Epidermal melanocyte (primary cell): ENCODE measurements at regions not wholly inside any gene's neighbourhood (a gene's known extent, or its start where the extent isn't known, plus 50 kb on each side); places are given as distances from the start of the nearest gene placed in this dataset.

Experiments
- DNase-seq: peaks from one replicate; pipeline ENCODE4 v3.0.0; 2011; ENCODE audit warnings: low spot score; ENCODE audit not compliant: insufficient read length

GRCh38 chr3:180092889-180093288 lies 56.2 kb upstream of the PEX5L start:
- no peak for DNase-seq

DNA sequence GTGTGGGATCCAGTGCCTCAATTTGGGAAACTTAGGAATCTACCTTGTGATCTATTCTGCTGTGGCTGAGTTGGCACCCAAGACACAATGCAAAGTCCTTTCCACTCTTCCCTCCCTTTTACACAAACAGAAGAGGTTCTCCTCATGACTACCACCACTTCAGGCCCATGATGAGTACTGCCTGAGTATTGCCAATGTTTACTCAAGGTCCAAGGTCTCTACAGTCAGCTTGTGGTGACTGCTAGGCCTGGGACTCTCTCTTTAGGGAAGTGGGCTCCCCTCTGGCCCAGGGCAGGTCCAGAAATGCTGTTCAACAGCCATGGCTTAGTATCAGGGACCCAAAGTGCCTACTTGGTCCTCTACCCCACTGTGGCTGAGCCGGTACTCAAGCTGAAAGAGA lies 56.8 kb upstream of the PEX5L start:
- no peak for DNase-seq

DNA sequence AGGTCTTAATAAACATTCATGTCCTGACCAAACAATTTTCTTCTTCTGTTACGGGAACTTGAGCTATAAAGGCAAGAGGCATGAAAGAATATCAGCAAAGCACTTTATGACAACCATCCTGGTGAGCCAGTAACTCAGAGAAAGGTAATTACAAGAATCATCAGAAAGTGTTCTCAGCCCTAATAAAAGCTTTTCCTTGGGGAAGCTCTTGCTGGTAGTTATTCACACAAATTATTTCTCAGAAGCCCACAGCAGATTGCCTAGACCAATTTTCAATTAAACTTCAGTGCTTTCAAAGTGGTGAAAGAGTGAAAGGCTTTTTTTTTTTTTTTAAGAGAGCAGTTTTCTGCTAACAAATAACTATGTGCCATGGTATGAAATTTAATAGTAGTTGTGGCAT lies 60.9 kb upstream of the PEX5L start:
- DNase-seq, result no peak

GRCh38 chr3:180102134-180102533 lies 65.4 kb upstream of the PEX5L start:
- DNase-seq, result no peak

DNA sequence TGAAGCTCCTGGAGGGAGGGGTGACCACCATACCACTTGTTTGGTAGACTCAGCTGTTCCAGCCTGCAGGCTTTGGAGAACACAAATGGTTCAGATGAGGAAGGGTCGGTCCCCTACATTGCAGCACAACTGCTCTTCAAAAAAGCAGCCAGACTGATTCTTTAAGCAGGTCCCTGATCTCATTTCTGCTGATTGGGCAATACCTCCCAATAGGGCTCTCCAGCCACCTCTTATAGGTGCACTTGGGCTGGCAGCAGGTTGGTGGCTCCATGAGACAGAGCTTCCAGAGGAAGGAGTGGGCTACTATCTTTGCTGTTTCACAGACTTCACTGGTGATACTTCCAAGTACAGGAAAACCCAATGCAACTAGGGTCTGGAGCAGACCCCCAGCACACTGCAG lies 65.9 kb upstream of the PEX5L start:
- no peak for DNase-seq

DNA sequence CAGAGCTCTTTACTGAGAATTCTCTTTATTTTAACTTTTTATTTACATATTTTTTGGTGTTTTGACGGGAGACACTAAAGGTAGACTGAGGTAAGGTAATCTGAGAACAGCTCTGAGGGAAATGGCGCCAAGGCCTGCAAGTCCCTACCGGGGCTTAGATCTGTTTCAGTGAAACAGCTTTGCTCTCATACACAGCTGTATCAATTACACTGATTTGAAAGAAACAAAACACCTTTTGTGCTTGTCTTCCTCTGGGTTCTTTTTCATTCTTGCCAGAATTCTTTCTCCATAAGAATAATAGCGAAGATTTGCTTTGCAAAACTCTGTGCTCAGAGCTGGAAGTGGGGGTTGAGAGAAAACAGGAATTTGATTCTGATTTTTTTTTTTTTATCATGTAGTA lies 79.5 kb upstream of the PEX5L start:
- no peak for DNase-seq

DNA sequence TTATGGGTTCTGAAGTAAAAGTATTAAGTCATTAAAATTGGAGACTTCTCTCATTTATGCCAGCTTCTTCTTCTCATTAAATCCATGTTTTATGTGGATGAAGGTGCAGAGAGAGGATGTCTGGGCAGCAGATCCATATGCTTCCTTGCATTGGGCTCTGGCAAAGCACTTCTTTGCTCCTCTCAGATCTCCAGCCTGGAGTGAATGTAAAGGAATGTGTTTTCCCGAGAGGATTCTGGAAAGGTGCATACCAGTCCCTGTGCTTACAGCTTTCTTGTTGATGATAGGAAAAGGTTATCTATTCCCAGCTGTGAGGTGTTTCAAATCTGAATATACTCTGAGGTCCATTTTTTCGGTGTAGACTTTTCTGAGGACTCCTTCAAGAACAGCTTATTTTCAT lies 79.9 kb upstream of the PEX5L start:
- DNase-seq, result no peak

GRCh38 chr3:180117381-180118163 lies 80.8 kb upstream of the PEX5L start:
- no peak for DNase-seq

- DNase-seq, result no peak
Measured at GRCh38 chr3:180119567-180119966, 82.8 kb upstream of the PEX5L start.

- no peak for DNase-seq
Measured at GRCh38 chr3:180123928-180124327, 87.2 kb upstream of the PEX5L start.

- DNase-seq, result no peak
Measured at GRCh38 chr3:180131169-180131568, 94.4 kb upstream of the PEX5L start.

DNA sequence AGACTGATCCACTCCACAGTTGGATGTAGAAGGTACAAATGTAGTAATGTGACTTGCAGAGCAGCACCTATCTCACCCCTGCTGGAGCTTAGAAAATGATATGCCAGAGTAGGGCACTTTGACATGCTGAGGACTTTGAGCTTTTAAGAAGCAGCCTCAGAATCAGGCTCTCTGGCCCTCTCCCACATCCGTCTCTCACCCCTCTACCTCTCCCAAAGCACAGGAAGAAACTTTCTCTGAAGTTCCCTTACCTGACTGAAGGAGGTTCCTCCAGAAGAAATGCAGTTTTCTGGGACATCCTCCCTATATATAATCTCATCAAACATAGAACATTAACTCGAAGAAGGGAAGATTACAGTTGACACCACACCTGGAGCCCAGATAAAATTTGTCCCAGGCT lies 98.4 kb upstream of the PEX5L start:
- DNase-seq, result no peak

DNA sequence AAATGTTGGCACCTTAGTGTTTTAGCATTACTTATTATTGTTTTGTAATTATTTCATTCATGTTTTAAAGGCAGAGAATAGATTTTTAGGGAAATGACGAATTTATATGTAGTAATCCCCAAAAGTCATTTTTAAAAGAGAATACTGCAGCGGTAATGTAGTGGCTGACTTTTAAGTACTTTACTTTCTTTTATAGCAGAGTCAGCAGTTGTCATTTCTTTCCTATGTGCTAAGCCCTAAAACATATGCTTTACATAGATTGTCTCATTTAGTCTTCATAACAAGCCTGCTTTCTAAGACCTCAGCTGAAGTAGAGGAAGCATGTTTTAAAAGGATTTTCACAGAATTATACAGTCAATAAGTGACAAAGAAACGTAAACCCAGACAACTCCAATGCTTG lies 102.1 kb upstream of the PEX5L start:
- no peak for DNase-seq

DNA sequence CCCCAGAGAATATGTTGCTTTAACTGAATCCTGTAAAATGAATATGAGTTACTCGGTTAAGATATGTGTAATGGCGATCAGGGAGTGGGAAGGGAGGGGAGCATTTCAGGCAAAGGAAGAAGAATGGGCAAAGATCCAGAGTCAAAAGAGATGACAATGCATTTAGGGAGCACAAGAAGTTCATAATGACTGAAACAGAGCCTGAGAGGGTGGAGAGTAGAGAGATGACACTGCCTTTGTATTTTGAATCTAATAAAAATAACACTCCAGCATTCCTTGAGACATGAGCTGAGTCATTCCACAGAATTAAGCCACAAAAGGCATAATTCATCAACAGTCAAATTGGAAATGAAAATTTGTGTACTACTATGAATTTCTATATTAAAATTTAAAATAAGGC lies 105.3 kb upstream of the PEX5L start:
- DNase-seq, result no peak

DNA sequence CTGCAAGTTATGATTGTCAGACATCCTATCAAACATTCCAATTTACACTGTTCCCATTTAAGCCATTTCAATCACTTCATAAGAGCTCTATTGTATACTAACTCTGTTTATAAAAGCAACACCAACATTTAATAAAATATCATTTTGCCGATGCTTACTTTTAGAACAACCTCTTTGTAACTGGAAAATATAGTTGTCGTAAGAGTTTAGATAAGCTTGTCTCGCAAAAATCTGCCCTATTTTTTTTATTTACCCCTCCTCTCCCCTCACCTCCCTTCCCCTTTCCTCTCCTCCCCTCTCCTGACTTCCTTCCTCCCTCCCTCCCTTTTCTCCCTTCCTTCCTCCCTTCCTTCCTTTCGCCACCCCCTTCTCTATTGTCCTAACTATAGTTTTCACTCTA lies 105.7 kb upstream of the PEX5L start:
- DNase-seq, result no peak

DNA sequence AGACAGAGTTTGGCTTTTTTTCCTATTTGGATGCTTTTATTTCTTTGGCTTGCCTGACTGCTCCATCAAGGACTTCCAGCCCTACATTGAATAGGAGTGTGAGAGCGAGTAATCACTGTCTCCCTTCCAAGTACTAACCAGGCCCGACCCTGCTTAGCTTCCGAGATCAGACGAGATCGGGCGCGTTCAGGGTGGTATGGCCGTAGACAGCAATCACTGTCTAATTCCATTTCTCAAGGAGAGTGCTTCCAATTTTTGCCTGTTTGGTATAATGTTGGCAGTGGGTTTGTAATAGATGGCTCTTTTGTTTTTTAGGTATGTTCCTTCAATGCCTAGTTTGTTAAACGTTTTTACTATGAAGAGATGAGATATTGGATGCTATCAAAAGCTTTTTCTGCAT lies 125.0 kb upstream of the PEX5L start:
- no peak for DNase-seq

DNA sequence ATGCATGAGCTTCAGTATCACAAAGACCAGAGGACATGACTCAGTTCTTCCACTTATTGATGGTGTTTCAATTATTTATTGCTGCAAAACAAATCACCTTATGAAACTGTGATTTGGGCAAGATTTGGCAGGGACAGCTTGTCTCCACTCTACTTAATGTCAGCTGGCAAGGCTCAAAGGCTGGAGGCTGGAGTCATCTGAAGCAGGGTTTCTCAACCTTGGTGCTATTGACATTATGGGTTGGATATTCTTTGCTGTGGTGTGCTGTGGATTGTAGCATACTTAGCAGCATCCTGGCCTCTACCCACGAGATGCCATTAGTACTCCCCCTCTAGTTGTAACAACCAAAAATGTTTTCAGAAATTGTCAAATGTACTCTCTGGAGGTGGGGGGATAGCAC lies 138.8 kb upstream of the PEX5L start:
- DNase-seq, result no peak

DNA sequence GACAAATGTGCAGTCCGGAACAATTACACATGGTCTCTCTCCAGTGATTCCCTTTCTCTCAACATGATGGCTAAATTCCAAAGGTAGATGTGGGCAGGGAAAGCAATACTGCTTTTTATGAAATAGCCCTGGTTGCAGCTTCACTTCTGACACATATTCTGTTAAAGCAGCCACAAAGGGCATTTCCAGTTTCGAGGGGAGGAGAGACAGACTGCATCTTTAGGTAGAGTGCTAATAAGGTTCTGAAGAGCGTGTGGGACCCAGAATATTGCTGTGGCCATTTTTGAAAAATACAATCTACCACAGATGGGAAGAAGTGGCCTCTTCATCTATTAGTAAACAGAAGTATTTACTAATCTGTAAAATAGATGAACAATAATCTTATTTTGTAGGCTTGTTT lies 139.3 kb upstream of the PEX5L start:
- no peak for DNase-seq

DNA sequence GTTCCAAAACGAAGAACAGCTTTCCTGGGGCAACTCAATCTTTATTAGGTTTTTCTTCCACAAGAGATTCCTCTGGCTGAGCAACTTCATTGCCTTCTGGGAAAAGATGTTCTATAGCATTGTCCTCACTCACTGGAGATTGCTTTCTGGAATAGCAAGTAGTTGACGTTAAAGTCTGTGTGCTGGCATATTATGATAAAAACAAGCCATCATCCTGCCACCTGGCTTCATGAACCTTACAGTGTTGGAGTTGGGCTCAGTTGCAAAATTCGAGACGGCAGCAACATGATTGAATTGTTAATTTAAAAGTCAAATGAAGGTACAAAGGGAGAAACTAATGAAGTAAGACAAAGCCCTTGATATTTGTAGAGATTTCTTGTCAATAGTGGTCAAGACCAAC lies 140.5 kb upstream of the PEX5L start:
- DNase-seq, result no peak

- no peak for DNase-seq
Measured at GRCh38 chr3:180179562-180179961, 142.8 kb upstream of the PEX5L start.

- DNase-seq, result peak; percentile 42
Measured at GRCh38 chr3:180180795-180181194, 144.1 kb upstream of the PEX5L start.

DNA sequence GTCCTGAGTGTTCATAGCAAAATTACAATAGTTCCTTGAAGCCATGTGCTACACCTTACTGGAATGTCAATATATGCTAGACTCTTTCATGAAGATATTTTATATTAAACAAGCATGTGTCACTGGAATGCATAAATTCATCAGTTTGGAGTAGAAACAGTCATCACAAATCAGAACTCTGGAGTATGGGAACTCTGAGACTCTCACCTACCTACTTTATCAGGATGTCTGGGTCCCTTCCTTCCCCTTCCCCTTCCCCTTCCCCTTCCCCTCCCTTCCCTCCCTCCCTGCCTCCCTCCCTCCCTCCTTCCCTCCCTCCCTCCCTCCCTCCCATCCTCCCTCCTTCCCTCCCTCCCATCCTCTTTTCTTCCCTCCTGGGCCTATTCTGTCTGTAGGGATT lies 144.7 kb upstream of the PEX5L start:
- DNase-seq, result no peak

- no peak for DNase-seq
Measured at GRCh38 chr3:180183346-180183745, 146.6 kb upstream of the PEX5L start.

DNA sequence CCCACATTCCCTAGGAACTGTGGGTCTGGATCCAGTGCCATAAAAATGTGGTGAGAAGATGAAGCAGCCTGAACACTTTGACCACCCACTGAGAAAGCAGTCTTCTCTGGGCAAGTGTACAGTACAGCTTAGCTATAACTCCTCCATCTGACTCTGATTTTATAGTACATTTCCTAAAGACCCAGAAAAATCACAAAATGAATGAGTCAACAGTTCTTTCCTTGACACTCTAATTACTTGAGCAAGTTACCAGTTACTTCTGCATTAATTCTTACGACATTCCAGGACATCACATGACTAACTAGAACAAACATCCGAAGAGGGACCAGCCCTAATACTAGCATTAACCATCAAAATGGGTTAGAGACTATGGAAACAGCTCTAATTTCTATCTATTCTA lies 148.1 kb upstream of the PEX5L start:
- no peak for DNase-seq
